Stimulated activated naive CD8-positive, alpha-beta T cell treated with anti-CD3 and anti-CD28 coated beads, Interleukin-15, amount 100 ng/mL, for 72 hours (primary cell): ENCODE measurements at regions not wholly inside any gene's neighbourhood (a gene's known extent, or its start where the extent isn't known, plus 50 kb on each side); places are given as distances from the start of the nearest gene placed in this dataset.

Experiments
- ATAC-seq: fragments of 150-1000 bp; cut with Tn5 transposase; 2 replicates; pipeline ENCODE4 v1.10.0; 2021; ENCODE audit warnings: mild to moderate bottlenecking, moderate library complexity
- DNase-seq, 2 donors: peaks; one replicate each; pipeline ENCODE4 v3.0.0; 2021 to 2022
- H3K27ac Mint-ChIP-seq, 2 donors: one replicate each; pipeline ENCODE4 v1.8.0; 2022; ENCODE audit warnings: mild to moderate bottlenecking in 2 of 2, mixed read lengths in 2 of 2, moderate library complexity in 2 of 2
- H3K27me3 Mint-ChIP-seq: one replicate; pipeline ENCODE4 v1.8.0; 2022; ENCODE audit warnings: mixed read lengths
- H3K4me1 Mint-ChIP-seq: one replicate; pipeline ENCODE4 v1.8.0; 2022; ENCODE audit warnings: mild to moderate bottlenecking, mixed read lengths
- H3K4me3 Mint-ChIP-seq, 2 donors: one replicate each; pipeline ENCODE4 v1.8.0; 2022; ENCODE audit warnings: mild to moderate bottlenecking in 2 of 2, mixed read lengths in 2 of 2, moderate library complexity in 1 of 2
- H3K9me3 Mint-ChIP-seq, 2 donors: one replicate each; pipeline ENCODE4 v1.8.0; 2022; ENCODE audit warnings: mixed read lengths in 2 of 2

DNA sequence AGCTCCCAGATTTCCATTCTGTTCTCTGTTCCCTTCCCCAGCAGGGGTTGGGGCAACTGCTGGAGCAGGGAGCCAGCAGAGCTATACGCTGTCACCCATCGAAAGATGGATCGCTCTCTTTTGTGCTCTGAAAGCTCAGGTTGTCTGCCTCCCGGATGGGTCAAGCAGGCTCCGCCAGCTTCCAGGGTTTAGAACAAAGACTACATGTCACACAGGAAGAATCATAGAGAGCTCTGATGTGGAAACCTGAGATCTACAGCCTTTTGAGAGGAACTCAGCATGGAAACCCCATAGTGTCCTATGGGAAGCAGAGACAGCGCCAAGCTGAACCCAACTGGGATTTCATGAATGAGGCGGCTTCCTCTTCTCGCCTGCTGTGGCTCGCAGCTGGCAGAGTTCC lies 205.4 kb downstream of the HS3ST1 start:
- DNase-seq (no peak), ATAC-seq (no peak)
- Mint-ChIP-seq H3K27ac (no peak overlapping the region), H3K27me3 (no peaks in the 10 kb centered on the region), H3K4me1 (no peaks in the 10 kb centered on the region), H3K4me3 (no peak overlapping the region), H3K9me3 (no peaks in the 10 kb centered on the region)

DNA sequence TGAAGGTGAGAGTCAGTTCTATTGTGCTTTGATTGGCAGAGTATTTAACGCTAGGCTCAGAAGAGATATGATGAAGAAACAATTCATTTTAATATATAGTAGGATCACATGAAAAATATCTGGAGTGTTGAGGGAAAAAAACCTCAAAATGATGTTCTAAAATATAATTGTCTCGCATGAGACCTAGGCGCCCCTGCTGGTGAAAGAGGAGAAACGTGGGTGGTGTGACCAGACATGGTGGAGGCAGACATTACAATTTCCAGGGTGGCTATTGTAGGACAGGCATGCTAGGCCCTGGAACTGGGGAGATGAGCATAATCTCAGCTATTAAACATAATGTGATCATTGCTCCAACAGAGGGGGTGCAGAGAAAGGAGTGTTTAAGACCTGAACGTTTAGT lies 210.0 kb downstream of the HS3ST1 start:
- H3K4me1 Mint-ChIP-seq: no peaks in the 10 kb centered on the region

DNA sequence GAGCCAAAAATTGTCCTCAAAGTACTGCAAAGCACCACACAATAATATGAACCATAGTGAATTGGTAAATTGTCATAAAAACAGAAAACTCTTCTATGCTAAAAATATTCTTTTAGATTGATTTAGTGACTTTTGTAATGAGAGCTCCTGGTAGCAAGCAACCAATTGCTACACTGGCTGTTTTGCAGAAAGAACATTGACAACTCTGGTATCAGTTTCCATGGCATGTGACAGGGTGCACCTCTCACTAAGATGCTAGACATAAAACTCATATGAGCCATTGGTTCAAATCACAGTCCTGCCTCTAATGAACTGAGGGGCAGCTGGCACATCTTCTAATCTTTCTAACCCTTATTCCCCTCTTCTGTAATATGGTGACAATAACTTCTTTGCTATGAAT lies 212.2 kb downstream of the HS3ST1 start:
- Mint-ChIP-seq H3K4me1 (no peaks in the 10 kb centered on the region), H3K9me3 (no peaks in the 10 kb centered on the region), H3K4me3 (no peak overlapping the region), H3K27ac (no peak overlapping the region), H3K27me3 (no peaks in the 10 kb centered on the region)
- ATAC-seq (no peak), DNase-seq (no peak)

More for the DNA sequence above, 210.0 kb downstream of the HS3ST1 start:
- no peak for DNase-seq
- Mint-ChIP-seq H3K4me3 (no peak overlapping the region), H3K9me3 (no peaks in the 10 kb centered on the region), H3K27ac (no peak overlapping the region), H3K27me3 (no peaks in the 10 kb centered on the region)
- no peak for ATAC-seq

DNA sequence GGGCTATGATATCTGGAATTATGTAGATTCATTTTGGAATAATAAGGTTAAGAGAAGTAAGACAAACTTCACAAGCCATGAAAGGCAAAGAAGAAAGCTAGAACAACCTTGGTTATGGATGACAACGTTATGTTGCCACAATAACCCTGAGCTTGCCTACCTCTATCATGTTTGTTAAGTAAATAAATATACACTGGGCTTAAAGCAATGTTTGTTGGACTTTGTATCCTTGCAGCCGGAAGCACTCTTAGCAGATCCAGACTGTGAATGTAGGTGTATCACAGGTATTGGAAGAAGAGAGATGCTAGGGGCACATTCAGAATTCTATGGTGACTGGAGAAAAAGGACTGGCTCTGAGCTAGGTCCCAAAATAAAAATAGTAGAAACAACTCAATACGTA lies 214.4 kb downstream of the HS3ST1 start:
- Mint-ChIP-seq H3K4me1 (no peaks in the 10 kb centered on the region), H3K9me3 (no peaks in the 10 kb centered on the region), H3K27ac (no peak overlapping the region), H3K27me3 (no peaks in the 10 kb centered on the region), H3K4me3 (no peak overlapping the region)
- ATAC-seq (no peak), DNase-seq (no peak)

DNA sequence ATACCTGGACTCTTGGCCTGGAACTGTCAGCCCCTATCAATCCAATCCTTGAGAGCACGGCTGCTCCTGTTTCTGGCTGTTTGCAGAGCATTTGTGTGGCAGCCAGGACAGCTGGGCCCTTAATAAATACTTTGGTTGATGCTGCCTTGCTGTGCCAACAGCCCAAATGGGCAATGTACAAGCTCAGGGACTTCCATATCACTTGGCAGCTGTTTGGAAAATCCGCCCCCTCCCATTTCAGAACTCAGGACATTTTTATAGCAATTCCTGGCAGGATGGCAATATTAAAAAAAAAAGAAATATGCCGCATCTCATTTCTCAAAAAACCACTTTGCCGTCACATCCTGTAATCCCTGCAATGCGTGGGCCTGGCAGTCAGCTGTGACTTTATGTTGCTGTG lies 218.9 kb downstream of the HS3ST1 start:
- Mint-ChIP-seq H3K27me3 (no peaks in the 10 kb centered on the region), H3K27ac (no peak overlapping the region), H3K4me3 (no peak overlapping the region), H3K4me1 (no peaks in the 10 kb centered on the region), H3K9me3 (peaks cover 9 to 16% of the 10 kb centered on the region in 2 donors)
- DNase-seq (no peak), ATAC-seq (no peak)

DNA sequence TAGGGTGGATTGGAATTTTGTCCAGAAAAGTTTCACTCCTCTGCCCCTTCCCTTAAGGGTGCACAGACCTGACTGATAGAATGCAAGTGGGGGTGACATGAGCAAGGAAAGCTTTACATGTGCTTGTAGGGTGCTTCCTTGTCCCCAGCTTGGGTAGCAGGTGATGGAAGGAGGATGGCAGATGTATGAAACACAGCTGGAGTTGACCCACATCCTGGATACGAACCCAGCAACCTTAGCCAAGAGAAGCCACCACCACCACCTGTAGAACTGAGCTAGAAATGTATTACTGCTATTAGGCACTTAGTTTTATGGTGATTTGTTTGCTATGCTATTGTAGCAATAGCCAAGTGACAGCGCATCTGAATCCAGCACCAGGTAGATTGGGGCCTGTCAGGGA lies 227.4 kb downstream of the HS3ST1 start:
- Mint-ChIP-seq H3K9me3 (no peaks in the 10 kb centered on the region), H3K4me1 (no peaks in the 10 kb centered on the region), H3K27me3 (peaks cover 7% of the 10 kb centered on the region), H3K27ac (no peak overlapping the region), H3K4me3 (no peak overlapping the region)
- DNase-seq (no peak), ATAC-seq (no peak)

DNA sequence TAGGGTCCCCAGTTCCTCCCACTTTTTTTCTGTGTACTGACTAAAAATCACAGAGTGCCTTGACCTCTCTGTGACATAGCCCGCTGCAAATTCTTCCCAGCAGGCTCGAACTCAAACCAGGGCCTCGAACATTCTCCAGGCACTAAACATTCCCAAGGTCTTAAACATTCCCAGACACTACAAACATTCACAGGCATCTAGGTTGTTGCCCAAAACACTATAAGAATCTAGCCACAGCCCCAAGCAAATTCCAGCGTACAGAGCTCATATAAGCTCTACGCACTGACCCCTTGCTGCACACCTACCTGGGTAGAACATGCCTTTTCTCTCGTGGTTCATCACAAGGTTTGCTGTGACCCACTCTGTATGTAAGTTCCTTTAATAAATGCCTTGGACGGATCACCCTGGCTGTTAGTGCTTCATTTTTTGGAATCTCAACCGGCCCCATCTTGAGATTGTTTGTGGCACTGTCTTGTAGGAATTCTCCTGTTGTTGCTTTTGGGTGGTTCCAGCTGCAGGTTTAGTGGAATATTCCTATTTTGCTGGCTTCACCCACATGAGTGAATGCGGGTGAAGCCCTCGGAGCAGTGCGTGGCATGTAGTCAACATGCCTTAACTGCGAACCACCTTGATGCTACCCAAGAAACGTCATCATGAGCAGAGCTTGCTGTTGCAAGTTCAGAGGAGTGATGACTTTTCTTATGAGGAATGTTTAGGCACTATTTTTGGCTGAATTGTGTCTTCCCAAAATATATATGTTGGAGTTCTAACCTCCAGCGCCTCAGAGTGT lies 230.0 kb downstream of the HS3ST1 start:
- H3K4me1 Mint-ChIP-seq: no peaks in the 10 kb centered on the region
- peaks cover 7% of the 10 kb centered on the region for H3K27me3 Mint-ChIP-seq
- ATAC-seq (no peak), DNase-seq (no peak)
- no peak overlapping the region for H3K27ac Mint-ChIP-seq
- H3K4me3 Mint-ChIP-seq: no peak overlapping the region
- no peaks in the 10 kb centered on the region for H3K9me3 Mint-ChIP-seq

- H3K4me1 Mint-ChIP-seq: no peaks in the 10 kb centered on the region
- H3K27me3 Mint-ChIP-seq: peaks cover 7% of the 10 kb centered on the region
- no peak for ATAC-seq
- no peak overlapping the region for H3K27ac Mint-ChIP-seq
- DNase-seq: no peak
- H3K9me3 Mint-ChIP-seq: no peaks in the 10 kb centered on the region
- no peak overlapping the region for H3K4me3 Mint-ChIP-seq
Measured at GRCh38 chr4:11197631-11198341, 230.9 kb downstream of the HS3ST1 start.

DNA sequence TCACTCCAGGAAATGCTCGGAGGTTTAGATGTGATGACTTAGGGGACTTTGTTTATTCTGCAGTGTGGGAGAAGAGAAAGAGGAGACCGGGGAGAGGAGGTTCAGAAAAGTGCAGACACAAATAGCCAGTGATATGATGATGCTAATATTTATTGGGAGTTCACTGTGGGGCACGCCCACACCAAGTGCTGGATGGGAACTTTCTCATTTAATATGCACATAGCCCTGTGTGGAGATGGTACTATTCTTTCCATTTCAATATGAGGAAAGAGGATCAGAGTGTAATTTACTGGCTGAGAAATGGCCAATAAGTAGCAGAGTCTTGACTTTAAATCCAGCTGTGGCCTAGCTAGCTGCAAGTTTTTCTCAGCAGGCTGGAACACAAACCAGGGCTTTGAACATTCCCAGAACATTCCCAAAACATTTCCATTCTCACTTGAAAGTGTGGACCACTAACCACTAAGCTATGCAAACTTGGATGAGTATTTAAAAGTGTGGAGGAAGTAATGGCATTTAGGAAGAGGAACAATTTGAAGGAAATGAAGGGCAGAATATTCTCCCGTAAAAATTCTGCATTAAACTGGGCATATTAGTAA lies 231.7 kb downstream of the HS3ST1 start:
- no peak for ATAC-seq
- no peak for DNase-seq
- Mint-ChIP-seq H3K9me3 (no peaks in the 10 kb centered on the region), H3K4me1 (no peaks in the 10 kb centered on the region), H3K4me3 (no peak overlapping the region), H3K27ac (no peak overlapping the region), H3K27me3 (peaks cover 7% of the 10 kb centered on the region)

- H3K27me3 Mint-ChIP-seq: peaks cover 7% of the 10 kb centered on the region
- ATAC-seq: no peak
- H3K27ac Mint-ChIP-seq: no peak overlapping the region
- DNase-seq: no peak
- H3K4me1 Mint-ChIP-seq: peaks cover 8% of the 10 kb centered on the region
- H3K9me3 Mint-ChIP-seq: no peaks in the 10 kb centered on the region
- H3K4me3 Mint-ChIP-seq: no peak overlapping the region
Measured at GRCh38 chr4:11194431-11194830, 234.3 kb downstream of the HS3ST1 start.

DNA sequence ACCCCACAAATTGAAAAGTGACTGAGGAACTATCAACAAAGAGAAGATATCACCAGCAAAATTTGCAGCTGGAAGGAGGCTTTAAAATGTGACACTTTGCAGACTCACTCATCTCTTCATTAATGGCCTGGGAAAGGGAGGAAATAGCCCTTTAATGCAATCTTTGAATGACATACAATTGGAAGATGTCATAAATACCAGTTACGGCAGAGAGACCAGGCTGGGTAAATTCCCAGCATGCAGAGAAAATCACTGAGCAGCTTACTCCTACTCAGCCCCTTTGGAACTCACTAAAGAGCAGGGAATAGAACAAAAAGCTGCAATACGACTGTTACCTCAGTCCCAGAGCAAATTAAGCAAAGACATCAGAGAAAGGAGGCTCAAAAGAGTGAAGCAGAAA lies 238.9 kb downstream of the HS3ST1 start:
- DNase-seq (no peak), ATAC-seq (no peak)
- no peaks in the 10 kb centered on the region for H3K9me3 Mint-ChIP-seq
- no peaks in the 10 kb centered on the region for H3K27me3 Mint-ChIP-seq
- no peak overlapping the region for H3K4me3 Mint-ChIP-seq
- H3K27ac Mint-ChIP-seq: peak overlapping the region in 1 of 2 donors; percentile 88
- H3K4me1 Mint-ChIP-seq: peaks cover 9% of the 10 kb centered on the region

DNA sequence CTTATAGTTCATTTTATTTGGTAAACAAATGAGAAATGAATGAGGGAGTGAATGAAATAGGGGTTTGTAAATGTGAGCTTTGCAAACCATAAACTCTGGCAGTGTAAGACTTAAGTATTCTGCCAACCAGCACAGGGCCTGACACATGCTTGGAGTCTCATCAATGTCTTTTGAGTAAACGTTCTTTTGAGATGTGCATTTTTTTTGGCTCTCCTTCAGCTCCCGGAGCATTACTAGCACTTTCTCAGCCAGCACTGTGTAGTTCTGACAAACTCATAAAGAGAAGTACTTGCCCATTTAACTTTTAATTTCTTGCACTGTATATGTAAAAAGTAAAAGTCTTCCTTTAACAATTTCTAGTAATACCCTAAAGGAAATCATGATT lies 245.3 kb downstream of the HS3ST1 start:
- ATAC-seq: no peak

DNA sequence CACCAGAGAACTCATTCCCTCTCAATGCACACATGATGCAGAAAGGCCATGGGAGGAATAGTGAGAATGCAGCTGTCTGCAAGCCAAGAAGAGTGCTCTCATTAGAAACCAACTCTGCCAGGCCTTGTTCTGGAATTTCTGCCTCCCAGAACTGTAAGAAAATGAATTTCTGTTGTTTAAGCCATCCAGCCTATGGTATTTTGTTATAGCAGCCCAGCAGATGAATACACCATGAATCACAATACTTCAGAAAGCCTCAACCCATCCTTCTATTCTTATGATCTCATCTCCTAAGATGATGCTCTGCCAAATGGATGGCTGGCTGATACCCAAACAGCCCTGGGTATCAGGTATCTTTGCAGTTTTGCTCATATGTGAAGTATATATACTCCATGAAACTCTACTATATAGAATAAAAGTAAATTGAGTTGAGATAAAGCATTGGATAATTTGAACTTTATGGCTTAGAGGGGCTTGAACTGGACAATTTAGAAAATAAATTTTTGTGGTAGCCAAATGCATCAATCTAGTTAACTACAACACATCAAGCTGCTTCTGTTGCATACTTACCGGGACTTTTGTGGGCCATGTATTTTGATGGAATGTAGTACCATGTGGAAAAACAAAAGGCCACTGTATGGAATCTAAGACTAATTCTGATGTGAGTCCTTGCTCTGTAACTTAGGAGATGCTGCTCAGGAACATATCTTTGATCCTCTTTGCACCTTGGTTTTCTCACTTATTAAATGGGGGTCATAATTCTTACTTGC lies 245.9 kb downstream of the HS3ST1 start:
- Mint-ChIP-seq H3K27ac (no peak overlapping the region), H3K9me3 (no peaks in the 10 kb centered on the region), H3K4me1 (no peaks in the 10 kb centered on the region), H3K4me3 (no peak overlapping the region), H3K27me3 (peaks cover 11% of the 10 kb centered on the region)
- ATAC-seq (no peak), DNase-seq (no peak)

More for the DNA sequence above, 245.3 kb downstream of the HS3ST1 start:
- H3K27me3 Mint-ChIP-seq: peaks cover 11% of the 10 kb centered on the region
- H3K9me3 Mint-ChIP-seq: no peaks in the 10 kb centered on the region
- DNase-seq: no peak
- H3K27ac Mint-ChIP-seq: no peak overlapping the region
- no peaks in the 10 kb centered on the region for H3K4me1 Mint-ChIP-seq
- H3K4me3 Mint-ChIP-seq: no peak overlapping the region

- H3K27me3 Mint-ChIP-seq: peaks cover 11% of the 10 kb centered on the region
- no peak overlapping the region for H3K4me3 Mint-ChIP-seq
- no peak overlapping the region for H3K27ac Mint-ChIP-seq
- ATAC-seq (no peak), DNase-seq (no peak)
- no peaks in the 10 kb centered on the region for H3K9me3 Mint-ChIP-seq
- H3K4me1 Mint-ChIP-seq: no peaks in the 10 kb centered on the region
Measured at GRCh38 chr4:11182031-11182430, 246.7 kb downstream of the HS3ST1 start.

DNA sequence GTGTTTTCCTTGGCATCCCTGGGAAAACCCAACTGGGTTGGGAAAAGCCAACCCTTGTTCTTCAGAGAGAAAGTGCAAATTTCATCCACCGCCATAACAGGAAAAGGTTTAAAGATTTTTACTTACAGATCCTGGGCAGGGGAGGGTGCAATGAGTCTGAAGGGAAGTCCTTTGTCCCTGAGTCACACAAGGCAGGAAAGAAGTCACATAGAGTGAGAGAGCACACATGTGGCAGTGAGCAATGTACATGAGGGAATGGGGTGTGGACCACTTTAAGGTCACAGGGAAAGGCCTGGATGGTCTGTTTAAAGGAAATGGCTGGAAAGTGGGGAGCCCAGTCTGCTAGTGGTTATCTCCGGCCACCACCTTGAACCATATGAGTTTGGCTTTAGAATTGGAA lies 248.9 kb downstream of the HS3ST1 start:
- Mint-ChIP-seq H3K27me3 (peaks cover 11% of the 10 kb centered on the region), H3K4me1 (no peaks in the 10 kb centered on the region), H3K9me3 (no peaks in the 10 kb centered on the region), H3K4me3 (no peak overlapping the region), H3K27ac (no peak overlapping the region)
- DNase-seq (no peak), ATAC-seq (no peak)

DNA sequence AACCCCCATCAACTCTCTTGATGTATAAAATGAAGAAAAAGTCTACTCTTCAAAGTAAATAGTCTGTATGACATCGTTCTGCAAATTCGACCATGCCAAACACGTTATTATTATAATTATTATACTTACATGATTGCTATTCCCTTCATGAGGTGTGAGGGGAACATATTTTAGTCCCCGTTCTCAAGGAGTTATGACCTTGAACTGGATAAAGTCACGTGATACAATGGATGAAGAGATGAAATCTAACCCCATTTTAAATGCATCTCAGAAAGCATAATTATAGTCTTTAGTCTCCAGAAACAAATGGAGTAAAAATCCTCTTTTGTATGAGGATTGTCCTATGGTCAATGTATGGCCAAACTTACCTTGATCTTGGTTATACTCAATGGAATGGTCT lies 250.3 kb downstream of the HS3ST1 start:
- H3K4me1 Mint-ChIP-seq: no peaks in the 10 kb centered on the region
- H3K27me3 Mint-ChIP-seq: peaks cover 11% of the 10 kb centered on the region
- ATAC-seq (no peak), DNase-seq (no peak)
- H3K9me3 Mint-ChIP-seq: no peaks in the 10 kb centered on the region
- H3K27ac Mint-ChIP-seq: no peak overlapping the region
- H3K4me3 Mint-ChIP-seq: no peak overlapping the region
